IMR-90 (cell line): ENCODE measurements at regions not wholly inside any gene's neighbourhood (a gene's known extent, or its start where the extent isn't known, plus 50 kb on each side); places are given as distances from the start of the nearest gene placed in this dataset.

Source experiments
- ATAC-seq: fragments of 200-7000 bp; cut with Tn5 transposase; 2 replicates; pipeline ENCODE4 v1.9.1; 2020; ENCODE audit warnings: low read depth, mild to moderate bottlenecking, moderate library complexity
- BruUV-seq: library from RNA; stranded (reverse); fragments of 400-500 nt; replicated peaks from 2 replicates; lab custom pipeline; 2021; lab: Mats Ljungman, UMichigan
- CTCF ChIA-PET: fragments of 300-600 bp; formaldehyde crosslinking; extraction: SDS; loops from one replicate; lab custom pipeline; 2021; ENCODE audit warnings: antibody characterized with exemption; lab: Yijun Ruan, JAX
- POLR2A ChIA-PET: fragments of 300-600 bp; sonication (Branson Sonifier 250); formaldehyde crosslinking; loops from one replicate; lab custom pipeline; 2022; ENCODE audit warnings: antibody characterized with exemption; ENCODE audit not compliant: unreplicated experiment; lab: Charles Lee
- DNase-seq: peaks from one replicate; pipeline ENCODE4 v3.0.0; 2013
- H2AFZ ChIP-seq: replicated peaks from 2 replicates; pipeline ENCODE3; 2013; ENCODE audit warnings: low read length, mild to moderate bottlenecking; ENCODE audit not compliant: poor library complexity
- H2AK5ac ChIP-seq: 2 replicates; pipeline ENCODE4 v1.6.1; 2013; ENCODE audit warnings: low read depth, low read length, inconsistent platforms
- H2AK9ac ChIP-seq: replicated peaks from 2 replicates; pipeline ENCODE3; 2013; ENCODE audit warnings: mild to moderate bottlenecking, low read depth, low read length, moderate library complexity; ENCODE audit not compliant: poor library complexity
- H2BK120ac ChIP-seq: 2 replicates; pipeline ENCODE4 v1.6.1; 2013; ENCODE audit warnings: low read depth, low read length, inconsistent platforms
- H2BK15ac ChIP-seq: 3 replicates; pipeline ENCODE4 v1.6.1; 2013; ENCODE audit warnings: low read depth, low read length, inconsistent platforms
- H2BK20ac ChIP-seq: 2 replicates; pipeline ENCODE4 v1.6.1; 2013; ENCODE audit warnings: low read depth, mild to moderate bottlenecking, inconsistent platforms, low read length, moderate library complexity
- H2BK5ac ChIP-seq: 2 replicates; pipeline ENCODE4 v1.6.1; 2013; ENCODE audit warnings: mild to moderate bottlenecking, low read depth, low read length, inconsistent platforms; ENCODE audit not compliant: poor library complexity, severe bottlenecking
- H3K14ac ChIP-seq: replicated peaks from 2 replicates; pipeline ENCODE4 v1.6.1; 2013; ENCODE audit warnings: low read depth, low read length, inconsistent platforms
- H3K18ac ChIP-seq: 2 replicates; pipeline ENCODE4 v1.6.1; 2013; ENCODE audit warnings: low read depth, low read length, control low read depth
- H3K23ac ChIP-seq: 2 replicates; pipeline ENCODE4 v1.6.1; 2013; ENCODE audit warnings: low read depth, low read length, inconsistent platforms
- H3K27ac ChIP-seq: 2 replicates; pipeline ENCODE4 v1.5.1; 2013; ENCODE audit warnings: mild to moderate bottlenecking, control low read depth, low read length; ENCODE audit not compliant: insufficient read depth
- H3K27me3 ChIP-seq: 2 replicates; pipeline ENCODE4 v1.6.1; 2013; ENCODE audit warnings: low read length; ENCODE audit not compliant: control insufficient read depth, insufficient read depth
- H3K36me3 ChIP-seq: 2 replicates; pipeline ENCODE4 v1.6.1; 2013; ENCODE audit warnings: low read length, mixed read lengths; ENCODE audit not compliant: control insufficient read depth, insufficient read depth
- H3K4ac ChIP-seq: 2 replicates; pipeline ENCODE4 v1.6.1; 2013; ENCODE audit warnings: low read depth, low read length, inconsistent platforms
- H3K4me1 ChIP-seq: 2 replicates; pipeline ENCODE4 v1.6.1; 2013; ENCODE audit warnings: low read length, mixed read lengths; ENCODE audit not compliant: control insufficient read depth, insufficient read depth
- H3K4me2 ChIP-seq: 2 replicates; pipeline ENCODE4 v1.6.1; 2013; ENCODE audit warnings: low read depth, mild to moderate bottlenecking, control low read depth, low read length, moderate library complexity
- H3K4me3 ChIP-seq: 2 replicates; pipeline ENCODE4 v1.5.1; 2013; ENCODE audit warnings: low read depth, mild to moderate bottlenecking, control low read depth, low read length, moderate library complexity; ENCODE audit not compliant: insufficient read depth
- H3K56ac ChIP-seq: 2 replicates; pipeline ENCODE4 v1.6.1; 2013; ENCODE audit warnings: low read length, inconsistent platforms; ENCODE audit not compliant: insufficient read depth; ENCODE audit errors: extremely low read depth
- H3K79me1 ChIP-seq, 2 experiments: 2 replicates each; pipeline ENCODE4 v1.6.1; 2013; ENCODE audit warnings: low read length in 2 of 2, inconsistent platforms in 1 of 2, low read depth in 1 of 2
- H3K9ac ChIP-seq: 2 replicates; pipeline ENCODE4 v1.6.1; 2013; ENCODE audit warnings: low read depth, low read length, control low read depth
- H3K9me1 ChIP-seq: 2 replicates; pipeline ENCODE4 v1.6.1; 2013; ENCODE audit warnings: low read length, inconsistent platforms; ENCODE audit not compliant: insufficient read depth
- H3K9me3 ChIP-seq: 2 replicates; pipeline ENCODE4 v1.6.1; 2013; ENCODE audit warnings: low read length; ENCODE audit not compliant: control insufficient read depth, insufficient read depth
- H4K20me1 ChIP-seq: 2 replicates; pipeline ENCODE4 v1.6.1; 2013; ENCODE audit warnings: low read length, inconsistent platforms; ENCODE audit not compliant: insufficient read depth
- H4K5ac ChIP-seq: 2 replicates; pipeline ENCODE4 v1.6.1; 2013; ENCODE audit warnings: mild to moderate bottlenecking, low read depth, low read length, control low read depth
- H4K8ac ChIP-seq, 2 experiments: 2 replicates each; pipeline ENCODE4 v1.6.1; 2013; ENCODE audit warnings: low read depth in 2 of 2, low read length in 2 of 2, control low read depth in 1 of 2, inconsistent platforms in 1 of 2
- H4K91ac ChIP-seq: 2 replicates; pipeline ENCODE4 v1.6.1; 2013; ENCODE audit warnings: low read depth, low read length, inconsistent platforms; ENCODE audit not compliant: insufficient read depth
- MXI1 ChIP-seq: IDR thresholded peaks from 2 replicates; pipeline ENCODE4 v1.6.1; 2012; ENCODE audit warnings: low read depth, mild to moderate bottlenecking, low read length, moderate library complexity, borderline replicate concordance
- RAD21 ChIP-seq: IDR thresholded peaks from 2 replicates; pipeline ENCODE4 v1.6.1; 2012; ENCODE audit warnings: low read length, improper control_type of control experiment
- USF2 ChIP-seq: fragments of 150-350 bp; IDR thresholded peaks from 2 replicates; pipeline ENCODE4 v1.6.1; 2017; ENCODE audit warnings: mild to moderate bottlenecking, antibody characterized with exemption, low read length, low read depth
- WGBS, 2 experiments: methylation state at CpG; one replicate each; pipeline versions ENCODE4 v1.1.5 to v1.1.7; 2013; ENCODE audit warnings: missing lambda C conversion rate in 2 of 2; ENCODE audit not compliant: insufficient read length in 1 of 2; ENCODE audit errors: extremely low coverage in 2 of 2; 5-methylcytosine and 5-hydroxymethylcytosine counted together
- dilution Hi-C: fragments of 300-500 bp; cut with HindIII; formaldehyde crosslinking; loops from one replicate; pipeline ENCODE4 v1.14.3; 2018; ENCODE audit warnings: low sequenced_read_pairs; ENCODE audit not compliant: unreplicated experiment
- in situ Hi-C: fragments of 300-500 bp; cut with MboI; formaldehyde crosslinking; loops from 3 replicates; pipeline ENCODE4 v1.14.3; 2019; ENCODE audit warnings: low sequenced_read_pairs, inconsistent platforms, mixed read lengths
- intact Hi-C: fragments of 100-400 bp; cut with micrococcal nuclease; formaldehyde crosslinking; loops from 2 replicates; pipeline ENCODE4 v1.10.0; 2022

- Histone ChIP-seq H3K9me1 (no peaks in the 10 kb centered on the region), H3K79me1 (no peaks in the 10 kb centered on the region), H4K5ac (no peak overlapping the region), H4K20me1 (no peaks in the 10 kb centered on the region), H3K4me2 (peak overlapping the region; percentile 31; the same call in 1 of the 2 replicates), H3K23ac (no peak overlapping the region), H3K4ac (no peak overlapping the region), H2BK20ac (no peak overlapping the region), H3K36me3 (no peaks in the 10 kb centered on the region), H2AK5ac (no peak overlapping the region), H3K4me3 (no peak overlapping the region), H2BK120ac (no peak overlapping the region), H2BK5ac (no peak overlapping the region), H2BK15ac (no peak overlapping the region), H3K4me1 (no peaks in the 10 kb centered on the region), H4K8ac (no peak overlapping the region), H3K27me3 (no peaks in the 10 kb centered on the region), H3K27ac (no peak overlapping the region), H2AFZ (no peak overlapping the region), H3K9ac (no peak overlapping the region), H4K91ac (no peak overlapping the region), H3K18ac (no peak overlapping the region), H3K14ac (no peak overlapping the region), H3K56ac (no peak overlapping the region), H2AK9ac (no peak overlapping the region), H3K9me3 (no peaks in the 10 kb centered on the region)
- WGBS, 2 experiments = 17% methylated on average over 1 of the region's 9 CpGs; no CpG with 5 or more reads in 1 of the 2 experiments
- ATAC-seq (no peak), DNase-seq (no peak)
- dilution Hi-C loops (no loop called here), intact Hi-C loops (no loop called here), in situ Hi-C loops (no loop called here)
- TF ChIP-seq MXI1 (no peak), USF2 (no peak), RAD21 (no peak)
- ChIA-PET POLR2A (no interaction called here), CTCF (no interaction called here)
- no TSS peak for BruUV-seq
These were observed 235.6 kb upstream of the HNRNPA3 start for GRCh38 chr2:176976736-176977685.
